PC-9 (cell line): ENCODE measurements at regions not wholly inside any gene's neighbourhood (a gene's known extent, or its start where the extent isn't known, plus 50 kb on each side); places are given as distances from the start of the nearest gene placed in this dataset.

Experiments used
- CTCF ChIP-seq: fragments of 200-600 bp; sonication (generic); conservative IDR thresholded peaks from 2 replicates; pipeline ENCODE4 v1.6.1; 2017; ENCODE audit warnings: mixed run types, antibody characterized with exemption, mild to moderate bottlenecking, moderate library complexity
- EZH2 ChIP-seq: fragments of 200-600 bp; sonication (generic); IDR thresholded peaks from 2 replicates; pipeline ENCODE4 v1.8.0; 2017; ENCODE audit warnings: antibody characterized with exemption, low read depth

DNA sequence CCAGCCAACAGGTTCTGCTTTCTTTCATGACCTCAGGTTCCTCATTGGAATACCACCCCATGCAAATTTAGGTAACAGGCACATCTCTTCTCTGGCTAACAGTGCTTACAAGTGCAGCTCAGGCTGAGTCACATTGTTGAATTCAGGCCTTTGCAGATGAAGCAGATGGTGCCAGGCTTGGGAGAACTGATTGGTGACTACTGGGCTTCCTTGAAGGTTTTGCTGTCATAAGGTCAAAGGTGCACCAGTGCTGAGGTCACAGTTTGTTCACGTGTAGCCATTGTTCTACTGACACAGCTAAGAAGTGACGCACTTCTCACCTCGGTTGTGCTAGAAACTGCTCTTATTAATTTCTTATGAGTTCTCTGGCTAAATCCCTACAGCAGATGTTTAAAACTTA lies 128.6 kb upstream of the BMPER start:
- TF ChIP-seq CTCF (no peak), EZH2 (no peak)
